HG03280 (cell line): ENCODE measurements at regions not wholly inside any gene's neighbourhood (a gene's known extent, or its start where the extent isn't known, plus 50 kb on each side); places are given as distances from the start of the nearest gene placed in this dataset.
"Not testable (repeated sequence)": the region's sequence is repeated elsewhere in the genome, so short reads cannot be mapped to it uniquely, and the experiment has no call there.

Source experiments
- ATAC-seq: cut with Tn5 transposase; IDR thresholded peaks from one replicate; pipeline ENCODE4 v1.9.1; 2021; ENCODE audit warnings: mild to moderate bottlenecking, moderate library complexity; ENCODE audit not compliant: unreplicated experiment

GRCh38 chr1:38758820-38759219, 100.8 kb downstream of the RRAGC start:
- ATAC-seq: no peak

GRCh38 chr1:38746941-38747600, 112.5 kb downstream of the RRAGC start:
- no peak for ATAC-seq

GRCh38 chr1:38746402-38746935, 113.1 kb downstream of the RRAGC start:
- no peak for ATAC-seq

DNA sequence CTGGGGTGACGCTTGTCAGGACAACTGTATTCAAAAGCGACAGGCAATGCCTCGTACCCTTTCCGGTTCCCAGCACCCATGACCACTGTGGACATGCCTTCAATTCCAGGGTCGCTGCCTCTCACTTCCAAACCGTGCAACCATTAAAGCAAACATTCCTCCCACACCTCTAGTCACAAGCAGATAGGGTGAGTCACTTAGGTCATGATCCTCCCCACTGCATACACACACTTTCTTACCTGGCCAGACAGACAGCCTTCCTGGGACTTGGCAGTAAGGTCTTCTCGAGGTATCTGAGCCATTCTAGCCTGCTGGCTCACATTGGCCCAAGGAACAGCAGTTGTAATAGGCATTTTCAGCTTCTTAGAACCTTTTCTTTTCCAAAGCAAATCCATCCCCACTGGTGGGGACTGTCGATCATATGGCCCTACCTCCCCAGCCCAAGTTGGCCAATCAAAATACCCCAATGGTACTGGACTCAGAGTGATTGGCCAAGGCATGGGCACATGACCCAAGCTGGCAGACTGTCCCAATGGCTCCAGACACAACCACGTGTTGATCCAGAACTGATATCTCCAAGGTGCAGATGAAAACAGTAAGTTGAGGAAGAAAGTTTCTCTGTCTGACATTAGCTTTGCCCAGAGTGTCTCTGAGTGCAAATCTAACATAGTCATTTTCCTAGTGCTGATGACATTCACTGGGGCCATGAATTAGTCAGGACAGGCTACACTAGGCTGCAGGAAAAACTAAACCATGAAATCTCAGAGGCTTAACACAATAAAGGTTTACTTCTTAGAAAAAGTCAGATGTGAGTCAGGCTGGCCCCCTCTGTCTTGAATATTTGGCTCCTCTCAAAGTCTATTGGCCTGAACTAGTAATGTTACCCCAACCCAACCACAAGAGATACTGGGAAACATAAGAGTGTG, 113.8 kb downstream of the RRAGC start:
- ATAC-seq: no peak

DNA sequence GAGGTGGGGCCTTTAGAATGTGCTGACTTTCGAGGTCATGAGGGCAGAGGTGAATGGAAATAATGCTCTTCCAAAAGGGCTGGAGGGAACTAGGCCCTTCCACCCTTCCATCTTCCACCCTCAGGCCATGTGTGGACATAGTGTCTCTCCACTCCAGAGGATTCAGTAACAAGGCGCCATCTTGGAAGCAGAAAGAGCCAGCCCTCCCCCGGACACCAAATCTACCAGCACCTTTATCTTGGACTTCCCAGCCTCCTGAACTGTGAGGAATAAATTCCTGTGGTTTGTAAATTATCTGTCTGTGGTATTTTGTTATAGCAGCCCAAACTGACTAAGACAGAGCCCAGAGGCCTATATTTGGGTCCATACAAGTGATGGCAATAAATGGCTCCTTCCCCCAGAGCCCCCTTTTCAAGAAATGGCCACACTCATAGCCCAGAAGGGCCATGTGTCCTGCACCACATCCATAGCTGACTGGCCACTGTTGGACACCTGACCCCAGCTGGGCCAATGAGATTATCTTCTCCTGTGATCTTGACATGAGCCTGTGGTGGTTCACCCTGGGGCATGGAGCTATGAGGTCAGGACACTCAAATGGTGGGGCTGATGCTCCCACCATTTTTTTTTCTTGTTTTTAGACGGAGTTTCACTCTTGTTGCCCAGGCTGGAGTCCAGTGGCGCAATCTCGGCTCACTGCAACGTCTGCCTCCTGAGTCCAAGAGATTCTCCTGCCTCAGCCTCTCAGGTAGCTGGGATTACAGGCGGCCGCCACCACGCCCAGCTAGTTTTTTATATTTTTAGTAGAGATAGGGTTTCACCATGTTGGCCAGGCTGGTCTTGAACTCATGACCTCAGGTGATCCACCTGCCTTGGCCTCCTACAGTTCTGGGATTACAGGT, 114.9 kb downstream of the RRAGC start:
- ATAC-seq: no peak

DNA sequence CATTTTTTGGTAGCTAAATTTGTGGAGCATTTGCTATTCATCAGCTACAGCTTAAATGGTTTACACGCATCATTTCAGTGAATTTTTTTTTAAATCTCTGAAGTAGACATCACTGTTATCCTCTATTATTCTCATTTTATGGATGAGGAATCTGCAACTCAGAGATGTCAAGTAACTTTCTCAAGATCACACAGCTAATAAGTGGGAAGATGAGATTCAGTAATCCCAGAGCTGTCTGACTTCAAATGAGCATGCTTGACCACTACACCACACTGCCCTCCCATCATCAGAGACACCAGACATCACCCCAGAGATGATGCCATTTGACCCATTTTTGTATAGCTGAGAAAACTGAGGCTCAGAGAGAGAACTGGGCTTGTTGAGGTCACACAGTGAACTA, 116.4 kb downstream of the RRAGC start:
- no peak for ATAC-seq

- no peak for ATAC-seq
Measured at GRCh38 chr1:38741341-38741740, 118.2 kb downstream of the RRAGC start.

DNA sequence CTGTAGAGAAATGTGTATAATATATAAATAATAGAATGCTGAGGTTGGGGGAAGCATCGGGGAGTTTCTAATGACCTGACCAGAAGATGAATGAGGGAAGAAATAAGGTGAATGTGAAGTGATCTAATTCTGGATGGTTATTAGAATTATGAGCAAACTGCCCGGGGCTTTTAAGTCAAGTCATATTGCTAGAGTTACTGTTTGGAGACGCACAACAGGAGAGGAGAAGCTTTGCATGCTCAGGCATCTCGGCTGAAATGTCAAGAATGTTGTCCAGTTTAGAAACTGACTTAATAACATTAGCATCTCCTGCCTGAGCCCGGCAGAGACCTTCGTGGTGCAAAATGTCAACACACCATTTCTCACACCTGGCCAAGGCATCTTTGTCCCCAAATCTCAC, 119.1 kb downstream of the RRAGC start:
- ATAC-seq: no peak

GRCh38 chr1:38738207-38738606, 121.4 kb downstream of the RRAGC start:
- ATAC-seq: no peak

DNA sequence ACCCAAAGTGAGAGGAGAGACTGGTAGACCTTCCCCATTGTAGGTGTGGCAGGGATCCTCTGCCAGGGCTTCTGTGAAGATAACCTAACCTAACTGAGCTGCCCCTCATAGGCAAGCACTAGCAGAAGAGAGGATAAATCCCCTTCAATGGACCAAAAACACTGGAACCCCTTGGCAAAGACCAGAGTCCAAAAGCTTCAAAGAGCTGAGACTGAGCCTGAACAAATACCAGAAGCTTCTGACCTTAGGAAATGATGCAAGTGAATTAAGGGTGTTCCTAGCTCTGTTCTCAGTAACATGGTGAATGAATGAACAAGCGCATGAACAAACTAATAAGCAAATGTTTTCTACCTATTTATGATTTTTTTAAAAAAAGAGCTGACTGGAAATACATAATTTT, 123.2 kb downstream of the RRAGC start:
- no peak for ATAC-seq

DNA sequence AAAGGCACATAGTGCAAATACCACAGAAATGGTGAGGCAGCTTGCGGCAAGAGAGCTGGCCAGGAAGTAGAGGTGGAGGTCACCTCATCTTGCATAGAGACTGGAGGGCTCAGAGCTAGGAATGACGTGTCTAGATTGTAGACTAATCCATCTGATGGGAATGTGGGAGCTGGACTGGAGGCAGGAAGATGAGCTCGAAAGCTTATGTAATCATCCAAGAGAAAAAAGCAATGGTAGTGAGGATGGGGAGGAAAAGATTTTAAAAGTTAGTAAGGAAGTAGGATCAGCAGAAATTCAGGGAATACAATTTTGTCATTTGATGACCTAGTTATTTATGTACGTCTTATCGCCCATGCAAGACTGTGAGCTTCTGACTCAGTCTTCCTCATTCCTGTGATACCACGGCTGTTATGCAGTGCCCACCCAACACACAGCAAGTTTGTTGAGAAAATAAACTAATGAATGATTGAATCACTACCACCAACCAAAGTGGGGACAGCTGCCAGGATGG, 123.9 kb downstream of the RRAGC start:
- ATAC-seq: no peak

DNA sequence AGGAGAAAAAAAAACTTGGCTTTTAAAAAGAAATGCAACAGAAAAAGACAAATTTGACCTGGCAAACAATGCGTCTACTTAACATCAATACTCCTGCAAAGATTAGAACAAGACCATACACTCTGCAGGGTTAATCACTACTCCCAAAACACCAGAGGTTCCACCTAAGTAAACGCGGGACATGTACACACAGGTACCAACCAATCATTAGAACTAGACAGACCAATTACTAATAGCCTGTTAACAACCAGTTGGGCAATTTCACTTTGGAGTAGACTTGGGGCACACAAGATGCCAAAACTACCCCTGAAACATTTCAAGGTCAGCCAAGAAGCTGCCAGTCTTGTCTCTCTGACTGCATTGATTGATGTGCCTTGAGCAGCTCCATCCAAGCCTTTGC, 125.8 kb downstream of the RRAGC start:
- ATAC-seq: no peak

DNA sequence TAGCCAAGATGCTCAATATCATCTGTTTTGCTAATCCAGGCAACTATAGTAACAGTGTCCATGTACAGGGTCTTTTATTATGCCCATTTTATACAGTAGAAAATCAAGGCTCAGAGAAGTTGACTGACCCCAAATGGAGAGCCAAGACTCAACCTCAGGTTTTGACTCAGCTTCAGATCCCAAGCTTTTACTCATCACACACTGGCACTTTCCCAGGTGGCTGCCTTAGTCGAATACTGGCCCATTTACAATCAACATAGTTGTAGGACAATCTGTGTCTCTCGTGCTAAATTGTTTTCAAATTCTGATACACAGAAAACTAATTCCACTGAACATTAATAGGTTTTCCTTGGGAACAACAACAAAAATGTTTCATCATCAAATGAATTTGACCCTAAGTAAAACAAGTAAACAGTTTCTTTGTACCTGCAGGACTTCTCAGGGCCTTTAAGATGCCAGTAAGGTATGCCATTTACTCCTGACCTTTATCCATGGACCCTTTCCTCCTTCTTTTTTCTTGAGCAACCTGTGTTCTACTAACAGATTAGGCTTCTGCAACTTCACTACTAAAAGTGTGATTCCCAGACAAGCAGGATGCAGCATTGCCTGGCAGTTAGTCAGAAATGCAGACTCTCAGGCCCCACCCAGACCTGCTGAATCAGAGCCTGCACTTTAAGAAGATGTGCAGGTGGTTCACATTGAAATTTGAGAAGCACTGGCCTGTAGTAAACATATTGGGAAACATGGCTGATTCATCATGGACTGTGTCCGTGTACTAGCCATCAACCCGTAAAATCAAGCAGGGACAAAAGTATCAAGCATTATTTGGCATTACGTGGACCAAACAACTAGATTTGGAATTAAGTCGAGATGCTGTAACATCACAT, 128.8 kb downstream of the RRAGC start:
- no peak for ATAC-seq

GRCh38 chr1:38728585-38728908, 131.0 kb downstream of the RRAGC start:
- ATAC-seq: no peak

- no peak for ATAC-seq
Measured at GRCh38 chr1:38727684-38728584, 131.6 kb downstream of the RRAGC start.

DNA sequence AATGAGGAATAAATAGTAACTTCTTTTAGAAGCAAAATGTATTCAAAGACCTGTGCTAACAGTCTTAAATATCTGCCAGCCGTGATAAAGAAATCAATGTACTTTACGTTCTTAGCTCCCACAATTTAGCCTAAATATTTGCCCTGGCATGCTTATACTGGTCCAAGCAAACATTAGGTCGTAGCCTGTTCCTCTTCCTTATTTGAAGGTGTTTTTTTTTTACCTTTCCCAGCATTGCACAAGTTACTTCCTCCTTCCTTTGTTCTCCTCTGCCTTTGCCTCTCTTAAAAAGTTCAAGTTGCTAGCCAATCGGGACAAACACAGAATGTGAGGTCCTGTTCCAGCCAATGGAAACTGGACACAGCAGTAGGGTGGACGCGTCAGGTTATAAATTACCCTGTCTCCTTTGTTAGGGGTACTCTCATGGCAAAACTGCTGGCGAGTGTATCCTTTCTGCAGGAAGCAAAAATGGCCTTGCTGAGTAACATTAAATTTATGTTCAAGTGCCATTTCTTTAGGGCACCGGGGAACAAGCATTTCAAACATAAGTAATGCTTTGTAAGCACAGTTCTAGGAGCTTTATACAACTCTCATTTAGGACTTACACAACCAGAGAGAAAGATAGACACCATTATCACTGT, 134.1 kb downstream of the RRAGC start:
- not testable (repeated sequence) for ATAC-seq

DNA sequence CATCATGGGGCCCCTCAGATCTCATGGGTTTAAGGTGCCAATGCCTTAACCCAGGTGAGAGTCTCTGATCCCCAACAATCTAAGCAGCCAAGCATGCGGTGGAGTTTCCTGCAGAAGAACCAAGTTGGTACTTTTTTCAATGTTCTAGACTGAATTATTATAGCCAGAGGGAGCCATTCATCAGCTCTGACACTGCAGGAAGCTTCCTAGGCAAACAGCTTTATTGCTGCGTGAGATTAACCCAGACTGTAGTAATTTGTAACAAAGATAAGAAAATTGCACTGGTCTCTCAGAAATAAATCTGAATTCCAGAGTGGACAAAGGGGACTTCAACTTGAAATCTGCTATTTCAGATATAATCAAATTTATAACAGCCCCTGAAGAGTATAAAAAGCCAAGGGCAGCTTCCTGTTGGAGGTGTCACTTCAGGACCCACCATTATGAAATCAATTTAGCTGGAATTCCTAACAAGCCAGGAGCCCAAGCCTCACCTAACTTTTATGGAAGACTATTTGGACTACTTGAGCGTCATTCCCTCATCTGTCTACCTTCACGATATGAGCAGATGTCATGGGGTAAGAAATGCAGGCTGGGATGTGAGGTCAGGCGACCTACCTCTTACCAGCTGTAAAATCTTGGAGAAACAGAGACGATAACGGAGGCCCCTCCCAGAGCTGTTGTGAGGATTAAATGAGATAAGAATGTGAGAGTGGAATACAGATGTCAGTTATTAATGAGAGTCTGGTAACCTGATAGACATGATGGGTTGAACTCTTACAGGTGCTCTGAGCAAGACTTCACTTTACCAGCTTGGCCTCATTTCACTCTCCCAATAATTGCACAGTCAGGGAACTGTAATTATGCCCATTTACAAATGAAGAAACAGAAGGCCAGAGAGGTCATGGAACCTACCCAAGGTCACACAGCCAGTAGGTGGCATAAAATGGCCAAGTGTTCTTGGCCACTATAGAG, 135.1 kb downstream of the RRAGC start:
- no peak for ATAC-seq
